ENCODE measurements at regions not wholly inside any gene's neighbourhood (a gene's known extent, or its start where the extent isn't known, plus 50 kb on each side); places are given as distances from the start of the nearest gene placed in this dataset.

DNA sequence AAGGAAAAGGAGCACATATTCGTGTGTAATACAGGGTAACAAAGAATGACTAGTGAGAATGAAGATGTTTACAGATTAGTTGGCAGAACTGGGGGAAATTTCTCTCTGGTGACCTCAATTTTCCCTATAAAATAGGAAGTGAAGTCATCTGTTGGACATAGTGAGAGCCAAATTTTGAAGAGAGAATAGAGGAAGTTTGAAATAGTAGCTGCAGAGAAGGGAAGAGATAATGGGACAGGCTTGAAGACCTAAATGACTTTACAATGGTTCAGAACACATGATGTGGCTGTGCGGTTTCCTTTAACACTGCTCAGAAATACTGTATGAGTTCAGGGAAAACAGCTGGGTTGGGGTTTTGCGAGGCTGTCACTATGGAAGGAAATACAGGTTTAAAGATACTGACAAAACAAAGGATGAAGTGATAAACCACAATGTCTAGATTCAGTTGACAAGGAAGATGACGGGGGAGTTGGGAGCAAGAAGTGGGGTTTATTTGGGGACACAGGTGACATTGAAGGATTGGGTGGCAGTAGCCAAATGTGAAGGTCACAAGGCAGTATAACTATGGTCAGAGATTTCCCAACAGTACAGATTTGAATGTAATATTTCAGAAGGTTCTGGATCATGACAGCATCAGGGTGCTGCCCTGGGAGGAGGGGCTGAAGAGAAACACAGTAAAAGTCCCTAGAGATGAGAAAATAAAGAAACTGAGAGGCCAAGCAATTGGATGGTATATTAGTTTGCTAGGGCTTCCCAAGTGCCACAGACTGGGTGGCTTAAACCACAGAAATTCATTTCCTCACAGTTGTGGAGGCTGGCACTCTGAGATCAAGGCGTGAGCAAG lies 82.6 kb upstream of the TANK start:
- DNase-seq, result peak; percentile 76

DNA sequence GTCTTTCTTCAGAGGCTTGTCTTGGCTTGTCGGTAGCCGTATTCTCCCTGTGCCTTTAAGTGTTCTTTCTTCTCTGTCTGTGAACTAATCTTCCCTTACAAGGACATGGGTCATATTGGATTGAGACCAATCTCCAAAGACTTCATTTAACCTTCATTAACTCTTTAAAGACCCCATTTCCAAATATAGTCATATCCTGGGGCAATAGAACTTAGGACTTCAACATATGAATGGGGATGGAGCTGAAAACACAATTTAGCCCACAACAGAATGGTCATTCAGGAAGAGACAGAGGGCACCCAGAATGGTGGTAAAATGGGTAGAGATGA lies 82.1 kb upstream of the TANK start:
- no peak for DNase-seq

DNA sequence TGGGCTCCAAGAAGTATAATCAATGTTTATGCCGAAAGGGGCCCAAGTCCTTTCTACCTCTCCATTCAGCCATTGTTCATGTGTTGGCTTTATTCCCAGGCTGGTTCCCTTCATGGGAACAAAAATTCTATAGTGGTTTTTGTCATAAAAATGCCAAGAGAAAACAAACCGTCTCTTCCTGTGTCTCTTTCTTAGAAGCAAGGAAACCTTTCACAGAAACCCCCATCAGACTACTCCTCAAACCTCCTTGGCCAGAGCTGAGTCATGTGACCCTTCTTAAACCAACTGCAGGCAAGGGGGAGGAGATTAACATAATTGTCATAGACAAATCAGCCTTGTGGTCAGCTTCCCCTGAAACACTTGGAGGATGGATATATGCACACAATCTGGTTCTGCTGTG lies 75.1 kb upstream of the TANK start:
- no peak for DNase-seq

DNA sequence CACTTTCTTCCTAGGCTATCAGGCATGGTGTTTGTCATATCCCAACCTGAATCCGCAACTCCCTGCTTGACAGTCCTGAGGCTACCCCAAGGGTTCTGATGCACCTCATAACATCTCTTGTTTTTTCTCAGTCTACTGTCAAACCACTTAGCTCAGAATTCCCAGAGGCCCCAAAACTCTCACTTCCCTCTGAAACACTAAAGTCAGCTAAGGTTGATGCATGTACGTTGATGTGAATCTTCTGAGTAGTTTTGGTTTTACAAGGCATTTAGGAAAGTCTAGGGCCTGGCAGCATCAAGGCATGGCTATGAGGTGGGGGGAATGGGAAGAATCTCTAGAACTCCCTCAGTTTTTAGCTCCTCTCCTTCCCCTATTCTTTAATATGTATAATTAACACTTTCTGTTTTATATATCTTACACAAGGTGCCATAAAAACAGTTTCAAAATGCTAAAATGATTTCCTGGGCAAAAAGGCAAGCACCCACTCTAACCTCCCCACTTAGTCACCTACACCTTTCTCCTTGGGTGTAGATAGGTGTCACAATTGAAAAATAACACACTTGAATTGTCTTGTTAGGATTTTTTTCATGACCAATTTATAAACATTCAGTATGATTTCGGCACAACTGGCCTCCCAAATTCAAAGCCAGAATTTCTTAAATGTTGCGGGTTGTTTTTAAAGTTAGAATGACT lies 71.4 kb upstream of the TANK start:
- no peak for DNase-seq

DNA sequence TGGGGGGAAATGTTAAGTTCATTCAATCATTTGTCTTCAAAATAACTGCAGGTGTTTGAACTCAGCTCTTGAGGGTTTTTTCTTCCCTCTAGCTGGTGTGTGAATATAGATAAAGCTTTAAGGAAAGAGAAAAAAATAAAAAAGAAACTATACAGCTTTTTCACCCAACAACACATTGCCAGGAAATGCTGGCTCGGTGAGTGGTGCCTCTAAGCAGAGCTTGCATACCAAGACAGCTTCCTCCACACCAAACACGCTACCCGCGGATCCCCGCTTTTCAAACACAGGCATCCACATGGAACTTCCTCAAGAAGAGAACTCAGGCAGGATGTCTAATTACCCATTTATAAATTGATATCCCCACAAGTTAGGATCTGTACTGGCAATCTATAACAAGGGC lies 69.8 kb upstream of the TANK start:
- DNase-seq, result peak; percentile 32

DNA sequence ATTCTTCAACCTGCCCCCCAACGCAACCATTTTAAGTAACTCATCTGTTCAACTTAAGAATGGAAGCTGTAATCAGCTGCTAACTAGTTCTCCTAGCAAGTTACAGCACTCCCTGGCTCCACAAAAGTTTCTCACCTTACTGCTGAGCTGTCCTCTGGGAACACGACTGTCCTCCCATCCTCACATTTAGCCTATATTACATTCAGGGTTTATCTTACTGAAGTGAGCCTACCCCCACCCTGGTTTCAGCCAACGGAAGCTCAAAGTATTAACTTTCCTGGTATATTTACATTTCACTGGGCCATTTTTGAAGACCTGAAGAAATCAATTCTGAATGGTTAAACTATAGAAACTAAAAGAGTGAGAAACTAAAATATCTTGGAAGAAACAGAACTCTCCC lies 64.9 kb upstream of the TANK start:
- DNase-seq, result no peak

DNA sequence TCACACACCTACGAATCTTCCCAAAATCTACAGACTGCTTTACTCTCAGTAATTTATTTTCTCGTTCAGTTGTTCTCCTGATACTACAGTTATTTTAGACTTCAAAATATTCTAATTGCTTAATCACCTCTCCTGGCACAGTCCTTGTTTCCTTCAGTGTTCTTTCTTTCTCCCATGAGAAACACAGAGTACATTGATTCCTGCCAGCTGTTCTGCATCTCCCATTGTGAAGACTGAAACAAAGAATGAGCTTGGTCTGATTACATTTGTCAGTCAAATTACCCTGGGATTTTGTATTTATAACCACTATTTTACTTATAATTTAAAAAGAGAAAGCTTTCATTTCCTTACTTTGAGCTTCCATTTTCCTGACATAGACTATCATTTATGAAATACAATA lies 63.9 kb upstream of the TANK start:
- DNase-seq, result no peak

DNA sequence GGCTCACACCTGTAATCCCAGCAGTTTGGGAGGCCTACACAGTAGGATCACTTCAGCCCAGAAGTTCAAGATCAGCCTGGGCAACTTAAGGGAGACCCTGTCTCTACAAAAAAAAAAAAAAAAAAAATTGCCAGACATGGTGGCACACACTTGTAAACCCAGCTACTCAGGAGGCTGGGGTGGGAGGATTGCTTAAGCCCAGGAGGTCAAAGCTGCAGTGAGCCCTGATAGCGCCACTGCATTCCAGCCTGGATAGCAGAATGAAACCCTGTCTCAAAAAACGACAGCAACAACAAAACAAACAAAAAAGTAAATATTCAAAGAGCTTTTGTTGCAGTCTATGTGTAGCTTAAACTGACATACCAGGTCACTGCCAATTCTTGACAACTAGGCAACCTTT lies 63.1 kb upstream of the TANK start:
- DNase-seq, result no peak

DNA sequence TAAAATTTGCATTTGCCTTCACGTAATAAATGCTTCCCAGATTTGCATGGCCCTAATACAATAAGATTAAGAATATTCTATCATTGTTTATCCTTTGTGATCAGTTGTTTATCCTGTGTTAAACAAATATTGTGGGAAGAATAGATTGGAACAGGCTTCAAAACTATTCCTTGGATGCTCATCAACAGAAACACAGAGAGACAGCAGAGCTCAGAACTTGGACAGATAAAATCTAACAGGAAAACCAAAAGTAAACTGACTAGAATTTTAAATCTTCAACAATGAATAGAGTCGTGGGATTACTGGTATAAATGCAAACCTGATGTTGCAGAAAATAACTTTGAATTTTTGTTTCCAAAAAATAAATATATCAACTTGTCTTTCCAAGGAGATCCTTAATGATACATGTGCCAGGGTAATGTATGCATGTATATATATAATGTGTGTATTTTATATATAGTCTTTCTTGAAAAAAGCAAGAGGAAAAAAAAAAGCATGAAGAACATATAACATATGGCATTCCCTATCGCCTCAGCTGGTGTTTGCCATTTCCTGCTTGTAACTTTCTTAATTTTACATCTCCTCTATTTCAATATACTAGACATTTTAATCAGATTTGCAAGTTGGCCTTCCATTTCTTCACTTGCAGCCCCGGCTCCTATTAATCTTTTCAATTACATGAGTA lies 59.9 kb upstream of the TANK start:
- DNase-seq, result no peak

DNA sequence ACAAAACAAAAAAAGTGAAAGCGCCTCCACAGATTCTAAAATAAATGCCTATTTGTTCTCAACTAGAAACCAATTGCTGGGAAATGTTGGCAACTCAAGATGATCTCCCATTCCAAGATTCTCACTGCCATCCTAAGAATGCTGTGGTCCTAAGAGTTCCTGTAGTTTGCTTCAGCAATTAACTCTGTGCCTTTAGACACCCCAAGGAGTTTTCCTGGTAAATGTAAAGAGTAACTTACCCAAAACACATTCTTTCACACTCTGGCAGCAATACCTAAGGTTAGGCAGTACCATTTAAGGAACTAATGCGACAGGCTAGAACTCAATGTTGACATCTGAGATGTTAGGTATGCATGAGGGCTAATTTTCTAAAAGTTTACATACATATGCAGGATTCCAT lies 58.8 kb upstream of the TANK start:
- no peak for DNase-seq

DNA sequence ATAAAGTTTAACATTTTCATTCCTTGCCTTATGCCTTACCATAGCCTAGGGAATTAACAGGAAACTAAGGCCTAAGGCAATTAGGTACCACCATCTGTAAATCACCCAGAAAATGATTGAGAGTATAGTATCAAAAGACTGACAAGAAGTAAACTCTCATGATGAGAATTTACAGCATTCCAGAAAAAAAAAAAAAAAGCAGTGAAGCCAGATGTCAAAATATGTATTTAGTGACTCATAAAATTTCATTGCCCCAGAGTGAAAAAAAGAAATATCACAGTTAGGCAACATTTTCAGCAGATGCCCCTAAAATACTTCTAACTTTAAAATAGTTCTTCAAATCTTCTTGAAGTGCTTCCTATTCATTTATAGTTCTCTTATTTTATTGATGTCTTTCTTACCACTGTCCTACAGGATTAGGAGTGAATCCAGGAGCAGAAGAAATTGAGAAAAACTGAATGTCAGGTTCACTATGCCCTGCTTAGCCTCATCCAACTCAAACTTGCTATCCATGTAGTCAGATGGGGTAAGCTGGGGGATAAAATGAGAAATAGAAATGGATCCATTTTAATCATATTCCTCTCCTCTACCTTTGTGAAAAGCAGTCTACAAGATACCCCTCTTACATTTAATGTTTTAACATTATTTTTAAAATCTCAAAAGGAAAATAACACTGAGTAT lies 57.3 kb upstream of the TANK start:
- no peak for DNase-seq

DNA sequence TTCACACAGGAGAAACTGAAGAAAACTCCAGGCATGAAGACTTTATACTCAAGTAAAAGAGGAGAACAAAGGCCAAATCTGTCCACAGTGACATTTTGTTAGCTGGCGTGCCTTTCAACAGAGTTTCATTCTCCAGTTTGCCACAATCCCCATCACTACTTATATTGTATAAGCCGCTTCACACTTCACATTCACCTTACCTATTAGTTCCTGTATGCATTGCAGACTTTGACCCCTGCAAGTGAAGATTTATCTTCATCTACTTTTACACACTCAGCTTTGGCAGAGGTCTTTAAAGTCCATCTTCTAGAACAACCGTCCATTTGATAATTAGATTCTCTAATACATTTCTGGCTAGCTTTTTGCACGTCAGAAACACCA lies 56.8 kb upstream of the TANK start:
- no peak for DNase-seq

DNA sequence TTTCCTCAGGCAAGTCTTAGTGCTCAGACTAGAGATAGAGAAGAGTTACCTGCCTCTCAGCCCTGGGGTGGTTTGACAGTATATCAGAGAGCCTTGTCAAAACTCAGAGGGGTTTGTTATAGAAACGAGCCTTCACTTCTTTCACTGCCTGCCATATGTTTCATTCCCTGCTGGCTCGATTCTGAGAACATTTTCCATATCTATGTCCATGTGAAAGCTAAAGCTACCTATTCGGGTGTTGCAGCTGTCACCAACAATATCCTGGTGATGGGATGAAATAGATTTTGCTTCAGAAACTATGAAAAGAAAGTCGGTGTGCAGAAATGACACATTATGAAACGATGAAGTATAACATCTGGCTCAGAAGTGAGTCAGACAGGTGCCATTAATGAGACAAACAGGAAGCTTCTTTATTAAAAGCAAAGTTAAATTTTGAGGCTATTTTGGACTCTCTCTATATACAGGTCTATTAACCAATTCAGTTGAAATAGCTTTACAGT lies 56.1 kb upstream of the TANK start:
- no peak for DNase-seq

DNA sequence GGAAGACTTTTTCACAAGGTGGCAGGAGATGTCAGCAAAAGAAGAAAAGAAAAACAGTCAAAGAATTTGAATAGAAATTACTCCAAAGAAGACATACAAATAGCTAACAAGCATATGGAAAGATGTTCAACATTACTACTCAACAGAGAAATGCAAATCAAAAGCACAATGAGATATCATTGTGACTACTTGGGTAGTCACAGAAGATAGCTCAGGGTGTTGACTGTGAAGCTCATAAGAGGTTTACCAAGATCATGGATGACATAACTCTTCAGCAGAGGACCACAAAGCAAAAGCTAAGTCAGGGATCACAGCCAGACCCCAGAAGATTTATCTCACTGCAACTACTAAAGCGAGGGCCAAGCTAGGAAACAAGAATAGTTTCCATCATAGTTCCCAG lies 53.0 kb upstream of the TANK start:
- DNase-seq, result no peak
